ENCODE measurements at regions not wholly inside any gene's neighbourhood (a gene's known extent, or its start where the extent isn't known, plus 50 kb on each side); places are given as distances from the start of the nearest gene placed in this dataset.
A peak's percentile ranks its signal among the peaks of the same experiment; 100 is the strongest.

GRCh38 chr9:3732077-3733038, 206.6 kb upstream of the RFX3 start:
- DNase-seq = peak in 1 of 2 experiments; percentile 49

- DNase-seq = no peak
Measured at GRCh38 chr9:3730511-3730922, 204.7 kb upstream of the RFX3 start.

- no peak for DNase-seq
Measured at GRCh38 chr9:3721096-3721495, 195.3 kb upstream of the RFX3 start.

- no peak for DNase-seq
Measured at GRCh38 chr9:3719286-3719685, 193.5 kb upstream of the RFX3 start.

- no peak for DNase-seq
Measured at GRCh38 chr9:3716415-3716814, 190.6 kb upstream of the RFX3 start.

- DNase-seq = no peak
Measured at GRCh38 chr9:3708751-3709150, 182.9 kb upstream of the RFX3 start.

GRCh38 chr9:3704890-3705289, 179.1 kb upstream of the RFX3 start:
- DNase-seq = no peak

GRCh38 chr9:3700772-3701171, 175.0 kb upstream of the RFX3 start:
- DNase-seq = no peak

- DNase-seq = no peak
Measured at GRCh38 chr9:3699883-3700282, 174.1 kb upstream of the RFX3 start.

GRCh38 chr9:3698531-3698930, 172.7 kb upstream of the RFX3 start:
- DNase-seq = no peak

- DNase-seq = no peak
Measured at GRCh38 chr9:3698076-3698475, 172.3 kb upstream of the RFX3 start.

- DNase-seq = no peak
Measured at GRCh38 chr9:3696368-3696767, 170.6 kb upstream of the RFX3 start.

GRCh38 chr9:3692606-3693005, 166.8 kb upstream of the RFX3 start:
- no peak for DNase-seq

GRCh38 chr9:3689555-3689954, 163.8 kb upstream of the RFX3 start:
- DNase-seq = no peak

GRCh38 chr9:3687145-3687544, 161.3 kb upstream of the RFX3 start:
- no peak for DNase-seq

- no peak for DNase-seq
Measured at GRCh38 chr9:3682186-3682585, 156.4 kb upstream of the RFX3 start.

GRCh38 chr9:3677541-3677940, 151.7 kb upstream of the RFX3 start:
- no peak for DNase-seq

- no peak for DNase-seq
Measured at GRCh38 chr9:3676766-3677165, 151.0 kb upstream of the RFX3 start.

GRCh38 chr9:3675946-3676345, 150.1 kb upstream of the RFX3 start:
- DNase-seq = no peak

- no peak for DNase-seq
Measured at GRCh38 chr9:3674561-3674960, 148.8 kb upstream of the RFX3 start.

GRCh38 chr9:3672399-3672798, 146.6 kb upstream of the RFX3 start:
- DNase-seq = no peak

- DNase-seq = no peak
Measured at GRCh38 chr9:3664044-3664443, 138.2 kb upstream of the RFX3 start.

GRCh38 chr9:3662671-3663070, 136.9 kb upstream of the RFX3 start:
- DNase-seq = no peak

GRCh38 chr9:3660936-3661335, 135.1 kb upstream of the RFX3 start:
- no peak for DNase-seq

GRCh38 chr9:3659647-3660046, 133.8 kb upstream of the RFX3 start:
- DNase-seq = no peak
